Activated T-cell treated with anti-CD3 and anti-CD28 coated beads, Interleukin-2, amount 50 U/mL, for 4 hours (primary cell): ENCODE measurements at regions not wholly inside any gene's neighbourhood (a gene's known extent, or its start where the extent isn't known, plus 50 kb on each side); places are given as distances from the start of the nearest gene placed in this dataset.
"Not testable (repeated sequence)": the region's sequence is repeated elsewhere in the genome, so short reads cannot be mapped to it uniquely, and the experiment has no call there.

Experiments
- ATAC-seq, 2 donors: fragments of 200-7000 bp; cut with Tn5 transposase; one replicate each; pipeline ENCODE4 v1.10.0; 2021
- DNase-seq: peaks from one replicate; pipeline ENCODE4 v3.0.0-alpha.2; 2020
- H3K27me3 Mint-ChIP-seq: one replicate; pipeline ENCODE4 v1.8.0; 2021; ENCODE audit warnings: low read depth, mixed read lengths
- H3K36me3 Mint-ChIP-seq: one replicate; pipeline ENCODE4 v1.8.0; 2022; ENCODE audit warnings: mixed read lengths; ENCODE audit not compliant: insufficient read depth
- H3K4me1 Mint-ChIP-seq: one replicate; pipeline ENCODE4 v1.8.0; 2021; ENCODE audit warnings: low read depth, mixed read lengths
- H3K4me3 Mint-ChIP-seq: one replicate; pipeline ENCODE4 v1.8.0; 2021; ENCODE audit warnings: mild to moderate bottlenecking, moderate library complexity, mixed read lengths
- H3K9me3 Mint-ChIP-seq: one replicate; pipeline ENCODE4 v1.8.0; 2021; ENCODE audit warnings: mixed read lengths

GRCh38 chr13:90945146-90945545 lies 402.3 kb upstream of the MIR17HG start:
- H3K36me3 Mint-ChIP-seq, ATAC-seq, H3K27me3 Mint-ChIP-seq, H3K4me1 Mint-ChIP-seq, H3K4me3 Mint-ChIP-seq, DNase-seq: not testable (repeated sequence)
- H3K9me3 Mint-ChIP-seq: peaks cover 19% of the 10 kb centered on the region

DNA sequence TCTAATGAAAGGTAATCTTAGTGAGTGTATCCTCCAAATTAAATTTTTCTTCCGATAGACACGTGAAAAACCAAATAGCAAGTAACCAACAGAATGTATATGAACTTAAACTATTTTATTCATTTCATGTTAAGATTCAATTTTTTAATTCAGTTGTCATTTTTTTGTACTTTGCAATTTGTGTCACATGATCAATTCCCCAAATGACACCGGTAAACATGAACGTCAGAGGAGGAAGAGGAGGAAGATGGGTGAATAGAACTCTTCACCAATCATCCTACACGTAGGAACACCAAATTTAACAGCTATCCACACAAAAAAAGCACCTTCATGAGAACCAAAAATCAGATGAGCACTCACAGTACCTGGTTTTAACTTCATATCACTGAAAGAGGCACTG lies 401.4 kb upstream of the MIR17HG start:
- not testable (repeated sequence) for H3K27me3 Mint-ChIP-seq, ATAC-seq, H3K4me3 Mint-ChIP-seq, H3K4me1 Mint-ChIP-seq, DNase-seq, H3K36me3 Mint-ChIP-seq
- H3K9me3 Mint-ChIP-seq: peaks cover 14% of the 10 kb centered on the region

GRCh38 chr13:90947976-90948375 lies 399.5 kb upstream of the MIR17HG start:
- Mint-ChIP-seq H3K9me3 (peaks cover 14% of the 10 kb centered on the region), H3K27me3 (no peaks in the 10 kb centered on the region), H3K4me3 (no peak overlapping the region), H3K36me3 (no peaks in the 10 kb centered on the region), H3K4me1 (no peaks in the 10 kb centered on the region)
- DNase-seq (no peak), ATAC-seq (no peak)

DNA sequence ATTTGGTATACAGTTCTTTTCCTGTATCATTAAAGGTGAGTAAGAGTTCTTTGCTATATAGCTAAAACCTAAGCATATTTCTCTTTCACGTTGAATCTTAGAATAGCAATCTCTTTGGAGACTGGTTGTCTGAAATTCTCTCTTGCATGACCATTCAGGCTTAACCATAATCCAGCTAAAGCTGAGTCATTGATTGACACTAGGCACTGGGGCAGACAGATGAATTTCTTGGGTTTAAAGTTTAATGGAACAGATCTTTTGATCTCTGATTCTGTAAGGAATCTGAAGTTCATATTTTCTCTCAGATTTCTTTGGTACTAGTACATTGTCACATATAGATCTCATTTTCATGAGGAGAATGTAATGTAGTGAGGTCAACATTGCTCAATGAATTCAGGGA lies 397.3 kb upstream of the MIR17HG start:
- no peaks in the 10 kb centered on the region for H3K27me3 Mint-ChIP-seq
- no peaks in the 10 kb centered on the region for H3K4me1 Mint-ChIP-seq
- no peak for DNase-seq
- H3K36me3 Mint-ChIP-seq: no peaks in the 10 kb centered on the region
- peaks cover 14% of the 10 kb centered on the region for H3K9me3 Mint-ChIP-seq
- H3K4me3 Mint-ChIP-seq: no peak overlapping the region
- ATAC-seq: no peak

GRCh38 chr13:90951663-90952062 lies 395.8 kb upstream of the MIR17HG start:
- H3K27me3 Mint-ChIP-seq: no peaks in the 10 kb centered on the region
- no peak overlapping the region for H3K4me3 Mint-ChIP-seq
- H3K4me1 Mint-ChIP-seq: no peaks in the 10 kb centered on the region
- DNase-seq: no peak
- H3K9me3 Mint-ChIP-seq: peaks cover 14% of the 10 kb centered on the region
- no peak for ATAC-seq
- no peaks in the 10 kb centered on the region for H3K36me3 Mint-ChIP-seq

DNA sequence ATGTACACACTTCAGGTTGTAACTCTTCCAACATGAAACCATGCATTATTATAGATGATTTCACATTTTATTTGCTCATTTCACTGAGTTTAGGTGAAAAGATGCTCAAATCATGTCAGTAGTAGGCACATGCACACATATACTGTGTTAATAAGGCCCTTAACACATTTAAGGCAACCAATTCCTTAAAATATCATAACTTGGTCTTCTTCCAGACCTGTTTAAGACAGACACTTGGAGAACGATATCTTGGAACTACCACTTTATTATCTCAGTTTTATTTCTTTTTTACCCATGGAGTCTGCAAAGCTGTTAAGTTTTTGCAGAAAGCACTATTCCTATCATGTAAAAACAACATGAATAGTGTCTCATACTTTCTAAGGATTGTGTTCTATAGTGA lies 395.2 kb upstream of the MIR17HG start:
- DNase-seq: no peak
- Mint-ChIP-seq H3K9me3 (peaks cover 14% of the 10 kb centered on the region), H3K27me3 (no peaks in the 10 kb centered on the region), H3K4me3 (no peak overlapping the region), H3K36me3 (no peaks in the 10 kb centered on the region), H3K4me1 (no peaks in the 10 kb centered on the region)
- no peak for ATAC-seq

DNA sequence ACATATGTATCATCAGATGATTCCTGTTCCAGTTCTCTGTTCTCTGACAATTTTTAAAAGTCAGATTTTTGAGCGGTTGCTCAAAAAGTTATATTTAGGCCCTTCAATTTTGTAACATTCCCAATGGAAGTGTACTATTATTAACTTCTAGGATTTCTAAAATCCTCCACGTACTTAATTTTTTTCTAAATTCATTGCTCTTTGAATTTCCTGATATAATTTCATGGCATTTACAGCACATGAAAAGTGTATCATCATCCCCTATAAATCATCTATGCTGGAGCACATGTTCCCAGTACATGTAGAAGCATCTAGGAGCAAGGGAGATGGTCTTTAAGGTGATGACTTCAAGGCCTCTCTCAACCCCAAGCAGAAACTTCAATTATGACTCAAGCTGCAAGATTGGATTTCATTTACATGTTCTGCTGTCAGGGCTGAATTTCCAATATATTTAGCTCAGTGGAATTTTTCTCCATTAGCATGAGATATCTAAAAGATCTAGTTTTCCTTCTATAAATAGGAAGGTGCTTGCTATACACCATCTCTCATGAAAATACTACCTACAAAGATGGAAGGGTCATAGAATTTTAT lies 392.8 kb upstream of the MIR17HG start:
- H3K27me3 Mint-ChIP-seq: no peaks in the 10 kb centered on the region
- no peak for ATAC-seq
- no peaks in the 10 kb centered on the region for H3K36me3 Mint-ChIP-seq
- no peak for DNase-seq
- no peak overlapping the region for H3K4me3 Mint-ChIP-seq
- no peaks in the 10 kb centered on the region for H3K9me3 Mint-ChIP-seq
- H3K4me1 Mint-ChIP-seq: no peaks in the 10 kb centered on the region

DNA sequence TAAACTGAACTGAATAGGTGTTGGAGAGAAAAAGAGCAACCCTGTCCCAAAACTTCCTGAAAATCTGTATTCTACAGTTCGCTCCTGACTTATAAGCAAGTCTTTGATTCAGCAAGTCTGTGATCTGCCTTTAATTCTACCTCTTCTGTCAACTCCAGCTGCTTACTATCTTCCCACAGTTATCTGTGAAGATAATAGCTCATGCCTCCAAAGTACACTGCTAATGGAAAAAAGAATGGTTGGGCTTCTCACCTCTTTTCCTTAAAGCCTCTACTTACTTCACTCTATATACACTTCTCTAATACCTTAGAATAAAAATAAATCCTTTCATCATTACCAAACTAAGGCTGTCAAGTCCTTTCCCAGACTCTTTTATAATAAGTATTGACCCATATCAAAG lies 391.5 kb upstream of the MIR17HG start:
- no peak overlapping the region for H3K4me3 Mint-ChIP-seq
- H3K27me3 Mint-ChIP-seq: no peaks in the 10 kb centered on the region
- H3K36me3 Mint-ChIP-seq: no peaks in the 10 kb centered on the region
- DNase-seq (no peak), ATAC-seq (no peak)
- H3K4me1 Mint-ChIP-seq: no peaks in the 10 kb centered on the region
- no peaks in the 10 kb centered on the region for H3K9me3 Mint-ChIP-seq

- no peak for DNase-seq
- H3K4me3 Mint-ChIP-seq: no peak overlapping the region
- H3K36me3 Mint-ChIP-seq: no peaks in the 10 kb centered on the region
- no peaks in the 10 kb centered on the region for H3K27me3 Mint-ChIP-seq
- H3K4me1 Mint-ChIP-seq: no peaks in the 10 kb centered on the region
- H3K9me3 Mint-ChIP-seq: peaks cover 9% of the 10 kb centered on the region
- no peak for ATAC-seq
Measured at GRCh38 chr13:90958866-90959265, 388.6 kb upstream of the MIR17HG start.

DNA sequence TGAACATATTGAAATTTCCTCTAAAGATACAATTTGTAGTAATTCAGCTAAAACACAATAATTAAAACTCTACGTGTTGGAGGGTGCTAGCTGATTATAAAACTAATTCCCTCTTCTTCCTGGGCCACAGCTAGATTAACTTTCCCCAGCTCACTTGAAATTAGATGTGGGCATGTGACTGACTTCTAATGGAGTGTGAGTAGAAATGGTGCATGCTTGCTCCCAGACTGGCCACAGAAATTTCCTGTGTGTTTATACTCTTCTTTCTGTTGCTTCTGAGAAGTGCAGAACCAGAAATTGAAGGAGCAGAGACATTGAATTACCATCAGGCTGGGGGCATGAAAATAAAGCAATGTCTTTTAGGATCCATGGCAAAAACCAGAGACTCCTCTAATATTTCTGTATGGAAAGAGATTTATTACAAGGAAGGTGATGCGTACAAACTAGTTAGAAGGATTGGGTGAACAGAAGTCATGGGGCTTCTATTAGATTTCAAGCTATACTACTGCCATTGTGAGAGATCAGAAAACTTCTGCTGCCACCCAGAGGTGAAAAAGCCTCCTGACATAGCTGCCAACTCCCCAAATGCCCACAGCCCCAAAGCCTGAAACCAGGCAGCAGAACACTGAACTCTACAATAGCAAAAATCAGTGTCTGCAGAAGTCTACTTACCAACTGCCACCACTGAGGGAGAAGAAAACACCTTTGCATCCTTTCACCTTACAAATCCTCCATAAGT lies 379.2 kb upstream of the MIR17HG start:
- Mint-ChIP-seq H3K4me1 (no peaks in the 10 kb centered on the region), H3K27me3 (no peaks in the 10 kb centered on the region), H3K9me3 (peaks cover 9% of the 10 kb centered on the region), H3K36me3 (no peaks in the 10 kb centered on the region), H3K4me3 (no peak overlapping the region)
- ATAC-seq (no peak), DNase-seq (no peak)

- no peaks in the 10 kb centered on the region for H3K36me3 Mint-ChIP-seq
- no peaks in the 10 kb centered on the region for H3K27me3 Mint-ChIP-seq
- H3K9me3 Mint-ChIP-seq: peaks cover 13% of the 10 kb centered on the region
- no peak for ATAC-seq
- DNase-seq: no peak
- no peaks in the 10 kb centered on the region for H3K4me1 Mint-ChIP-seq
- no peak overlapping the region for H3K4me3 Mint-ChIP-seq
Measured at GRCh38 chr13:90974249-90974975, 373.1 kb upstream of the MIR17HG start.

DNA sequence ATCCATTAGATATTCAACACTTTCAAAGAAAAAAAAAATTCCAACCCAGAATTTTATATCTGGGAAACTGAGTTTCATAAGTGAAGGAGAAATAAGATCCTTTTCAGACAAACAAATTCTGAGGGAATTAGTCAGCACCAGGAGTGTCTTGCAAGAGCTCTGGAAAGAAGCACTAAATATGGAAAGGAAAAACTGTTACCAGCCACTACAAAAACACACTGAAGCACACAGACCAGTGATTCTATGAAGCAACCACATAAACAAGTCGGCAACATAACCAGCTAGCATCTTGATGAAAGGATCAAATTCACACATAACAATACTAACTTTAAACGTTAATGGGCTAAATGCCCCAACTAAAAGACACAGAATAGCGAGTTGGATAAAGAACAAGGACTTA lies 368.4 kb upstream of the MIR17HG start:
- Mint-ChIP-seq H3K4me1 (no peaks in the 10 kb centered on the region), H3K9me3 (peaks cover 14% of the 10 kb centered on the region), H3K27me3 (no peaks in the 10 kb centered on the region), H3K4me3 (no peak overlapping the region), H3K36me3 (no peaks in the 10 kb centered on the region)
- ATAC-seq: no peak
- DNase-seq: no peak

- ATAC-seq (no peak), DNase-seq (no peak)
- H3K4me1 Mint-ChIP-seq: no peaks in the 10 kb centered on the region
- H3K36me3 Mint-ChIP-seq: no peaks in the 10 kb centered on the region
- no peak overlapping the region for H3K4me3 Mint-ChIP-seq
- peaks cover 4% of the 10 kb centered on the region for H3K9me3 Mint-ChIP-seq
- H3K27me3 Mint-ChIP-seq: no peaks in the 10 kb centered on the region
Measured at GRCh38 chr13:90984756-90985155, 362.7 kb upstream of the MIR17HG start.

DNA sequence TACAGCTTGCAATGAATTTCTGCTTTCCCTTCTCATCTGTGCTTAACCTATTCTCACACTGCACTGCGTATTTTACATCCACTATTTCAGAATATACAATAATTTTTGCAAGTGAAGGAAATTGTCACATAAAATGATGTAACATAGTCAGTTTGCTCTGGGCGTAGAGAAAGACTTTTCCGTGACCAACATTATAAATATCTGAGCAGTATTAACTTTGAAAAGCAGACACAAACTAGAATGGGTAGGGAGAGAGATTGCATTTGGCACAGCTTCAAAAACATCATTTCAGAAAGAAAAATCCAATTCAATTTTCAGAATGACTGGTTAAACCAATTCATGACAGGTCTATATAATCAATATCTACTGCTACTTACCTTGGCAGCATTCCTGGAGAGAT lies 352.5 kb upstream of the MIR17HG start:
- Mint-ChIP-seq H3K36me3 (no peaks in the 10 kb centered on the region), H3K9me3 (no peaks in the 10 kb centered on the region), H3K4me3 (no peak overlapping the region), H3K4me1 (no peaks in the 10 kb centered on the region), H3K27me3 (no peaks in the 10 kb centered on the region)
- no peak for ATAC-seq
- DNase-seq: no peak

DNA sequence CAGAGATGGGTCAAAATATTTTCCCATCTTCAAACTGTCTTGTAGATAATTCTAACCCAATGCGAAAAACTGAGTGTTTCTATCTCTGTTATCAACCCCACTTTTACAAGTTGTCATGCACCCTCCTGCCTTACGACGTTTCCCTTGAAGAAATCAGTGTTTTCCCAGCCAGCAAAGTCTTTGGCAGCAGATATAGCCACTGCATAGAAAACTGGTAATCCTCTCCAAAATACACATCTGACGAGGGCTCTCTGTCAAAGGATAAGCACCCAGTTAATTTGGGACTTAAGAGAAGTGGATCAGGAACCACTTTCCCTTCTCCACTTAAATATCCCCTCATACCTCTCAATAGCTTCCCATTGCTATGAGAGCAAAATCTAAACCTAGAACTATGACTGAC lies 351.9 kb upstream of the MIR17HG start:
- Mint-ChIP-seq H3K27me3 (no peaks in the 10 kb centered on the region), H3K4me3 (no peak overlapping the region), H3K4me1 (no peaks in the 10 kb centered on the region), H3K36me3 (no peaks in the 10 kb centered on the region), H3K9me3 (no peaks in the 10 kb centered on the region)
- no peak for DNase-seq
- ATAC-seq: no peak
